HuH-7 (cell line): ENCODE measurements at regions not wholly inside any gene's neighbourhood (a gene's known extent, or its start where the extent isn't known, plus 50 kb on each side); places are given as distances from the start of the nearest gene placed in this dataset.

Source experiments
- DNase-seq: peaks from one replicate; pipeline ENCODE4 v3.0.0; 2011; ENCODE audit warnings: low spot score

DNA sequence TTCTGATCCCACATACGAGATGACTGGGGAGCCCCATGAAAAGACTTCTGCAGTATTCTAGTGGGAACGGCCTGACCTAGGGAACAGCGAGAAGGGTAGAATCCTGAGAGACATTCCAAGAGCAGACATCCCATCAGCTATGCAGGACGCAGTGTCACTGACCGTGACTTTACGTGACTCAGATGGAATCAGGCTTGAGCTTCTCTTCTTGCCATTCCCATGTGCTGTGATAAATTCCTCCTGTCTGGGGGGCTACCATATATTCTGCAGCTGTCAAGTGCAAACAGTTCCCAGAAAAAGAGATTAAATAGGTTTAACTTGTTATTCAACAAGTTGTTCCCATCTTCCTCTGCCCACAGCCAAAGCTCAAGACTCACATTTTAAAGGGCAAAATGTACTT is 73.1 kb upstream of the PDE1C start:
- no peak for DNase-seq

GRCh38 chr7:32142649-32143048 is 72.4 kb upstream of the PDE1C start:
- DNase-seq, result no peak

GRCh38 chr7:32140210-32140939 is 70.2 kb upstream of the PDE1C start:
- DNase-seq, result no peak

DNA sequence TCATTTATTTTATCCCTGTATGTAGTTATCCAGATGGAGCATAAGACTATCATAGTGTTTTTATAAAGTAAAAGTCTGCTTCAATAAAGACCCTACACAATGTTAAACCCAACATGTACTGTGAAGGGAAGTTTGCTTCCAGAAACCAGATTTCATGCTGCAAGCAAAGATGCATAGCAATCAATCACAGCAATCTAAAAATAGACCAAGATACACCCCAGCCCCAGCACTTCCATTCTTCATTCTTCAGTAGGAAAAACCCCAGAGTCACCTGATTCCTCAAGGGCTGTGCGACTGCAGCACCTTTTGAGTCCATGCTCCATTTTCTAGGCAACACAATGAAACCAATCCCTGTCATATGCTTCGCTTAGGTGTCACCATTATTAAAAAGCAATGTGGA is 66.9 kb upstream of the PDE1C start:
- DNase-seq, result no peak

DNA sequence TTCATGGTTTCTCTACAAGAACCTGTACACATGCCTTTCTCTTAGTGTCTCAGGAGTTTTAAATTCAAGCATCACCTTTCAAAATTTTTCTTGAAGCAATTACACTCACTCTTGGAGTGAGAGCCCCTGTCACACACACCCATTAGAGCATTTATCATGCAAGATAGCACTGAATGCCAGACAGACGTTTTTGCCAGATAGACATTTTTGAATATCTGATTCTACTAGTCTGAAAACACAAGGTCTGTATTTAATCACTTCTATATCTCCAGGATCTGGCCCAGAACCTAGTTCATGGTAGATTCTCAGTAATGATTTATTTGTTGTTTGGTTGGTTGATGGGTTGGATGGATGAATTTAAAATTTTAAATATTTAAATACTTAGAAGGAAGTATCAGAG is 60.9 kb upstream of the PDE1C start:
- DNase-seq, result no peak

- no peak for DNase-seq
Measured at GRCh38 chr7:32126843-32127242, 56.6 kb upstream of the PDE1C start.
